GDM1 (cell line): ENCODE measurements at regions not wholly inside any gene's neighbourhood (a gene's known extent, or its start where the extent isn't known, plus 50 kb on each side); places are given as distances from the start of the nearest gene placed in this dataset.
"Not testable (repeated sequence)": the region's sequence is repeated elsewhere in the genome, so short reads cannot be mapped to it uniquely, and the experiment has no call there.

Experiments
- DNase-seq: peaks from one replicate; lab custom pipeline; 2025; lab: John Stamatoyannopoulos, UW

- no peak for DNase-seq
Measured at GRCh38 chr5:145463634-145464033, 371.5 kb downstream of the PRELID2 start.

GRCh38 chr5:145462525-145462924, 372.6 kb downstream of the PRELID2 start:
- no peak for DNase-seq

- no peak for DNase-seq
Measured at GRCh38 chr5:145450286-145450885, 384.8 kb downstream of the PRELID2 start.

GRCh38 chr5:145449794-145450193, 385.3 kb downstream of the PRELID2 start:
- DNase-seq: no peak

- DNase-seq: not testable (repeated sequence)
Measured at GRCh38 chr5:145446875-145447274, 388.3 kb downstream of the PRELID2 start.

- DNase-seq: no peak
Measured at GRCh38 chr5:145446412-145446811, 388.7 kb downstream of the PRELID2 start.

GRCh38 chr5:145445027-145445426, 390.1 kb downstream of the PRELID2 start:
- no peak for DNase-seq

- no peak for DNase-seq
Measured at GRCh38 chr5:145443964-145444363, 391.2 kb downstream of the PRELID2 start.

GRCh38 chr5:145443366-145443765, 391.8 kb downstream of the PRELID2 start:
- no peak for DNase-seq

- not testable (repeated sequence) for DNase-seq
Measured at GRCh38 chr5:145442661-145443060, 392.5 kb downstream of the PRELID2 start.

- DNase-seq: no peak
Measured at GRCh38 chr5:145441228-145441627, 393.9 kb downstream of the PRELID2 start.

- no peak for DNase-seq
Measured at GRCh38 chr5:145437627-145438026, 397.5 kb downstream of the PRELID2 start.

- DNase-seq: no peak
Measured at GRCh38 chr5:145433077-145433476, 402.1 kb downstream of the PRELID2 start.

GRCh38 chr5:145429170-145429569, 406.0 kb downstream of the PRELID2 start:
- no peak for DNase-seq

- no peak for DNase-seq
Measured at GRCh38 chr5:145408048-145408341, 427.1 kb downstream of the PRELID2 start.

GRCh38 chr5:145407300-145408047, 427.7 kb downstream of the PRELID2 start:
- no peak for DNase-seq

- DNase-seq: no peak
Measured at GRCh38 chr5:145403992-145404391, 431.1 kb downstream of the PRELID2 start.

- DNase-seq: no peak
Measured at GRCh38 chr5:145396888-145397287, 438.3 kb downstream of the PRELID2 start.

GRCh38 chr5:145395151-145395550, 440.0 kb downstream of the PRELID2 start:
- DNase-seq: not testable (repeated sequence)

GRCh38 chr5:145393426-145393825, 441.7 kb downstream of the PRELID2 start:
- no peak for DNase-seq

- DNase-seq: no peak
Measured at GRCh38 chr5:145389047-145389446, 446.1 kb downstream of the PRELID2 start.

GRCh38 chr5:145385276-145385675, 449.9 kb downstream of the PRELID2 start:
- DNase-seq: no peak

- no peak for DNase-seq
Measured at GRCh38 chr5:145378226-145378625, 456.9 kb downstream of the PRELID2 start.

- no peak for DNase-seq
Measured at GRCh38 chr5:145375521-145375920, 459.6 kb downstream of the PRELID2 start.
